Activated B cell treated with CpG ODN at 0.5 μM for 24 hours (primary cell): ENCODE measurements at regions not wholly inside any gene's neighbourhood (a gene's known extent, or its start where the extent isn't known, plus 50 kb on each side); places are given as distances from the start of the nearest gene placed in this dataset.

ENCODE experiments used
- ATAC-seq: fragments of 200-7000 bp; cut with Tn5 transposase; one replicate; pipeline ENCODE4 v1.10.0; 2021; ENCODE audit warnings: low read depth, mild to moderate bottlenecking, moderate library complexity
- CTCF ChIA-PET: fragments of 350-600 bp; sonication (Branson Sonifier 250); formaldehyde crosslinking; loops from one replicate; lab custom pipeline; 2021; ENCODE audit warnings: antibody characterized with exemption; lab: Charles Lee
- POLR2A ChIA-PET: fragments of 350-600 bp; sonication (Branson Sonifier 250); formaldehyde crosslinking; loops from one replicate; lab custom pipeline; 2021; ENCODE audit warnings: antibody characterized with exemption; lab: Charles Lee
- DNase-seq: peaks from one replicate; pipeline ENCODE4 v3.0.0; 2022
- H3K27ac Mint-ChIP-seq: one replicate; pipeline ENCODE4 v1.8.0; 2020; ENCODE audit warnings: mixed read lengths
- H3K27me3 Mint-ChIP-seq: one replicate; pipeline ENCODE4 v1.8.0; 2021; ENCODE audit warnings: mixed read lengths
- H3K36me3 Mint-ChIP-seq: one replicate; pipeline ENCODE4 v1.8.0; 2021; ENCODE audit warnings: low read depth, mixed read lengths
- H3K4me1 Mint-ChIP-seq: one replicate; pipeline ENCODE4 v1.8.0; 2021; ENCODE audit warnings: mixed read lengths
- H3K4me3 Mint-ChIP-seq: one replicate; pipeline ENCODE4 v1.8.0; 2020; ENCODE audit warnings: mild to moderate bottlenecking, mixed read lengths
- H3K9me3 Mint-ChIP-seq: one replicate; pipeline ENCODE4 v1.8.0; 2020; ENCODE audit warnings: mixed read lengths
- CTCF ChIP-seq: fragments of 200-600 bp; IDR thresholded peaks from one replicate; pipeline ENCODE4 v1.8.0; 2022; ENCODE audit warnings: antibody characterized with exemption, mild to moderate bottlenecking
- intact Hi-C: fragments of 100-400 bp; cut with micrococcal nuclease; formaldehyde crosslinking; loops from one replicate; pipeline ENCODE4 v1.15.1; 2024

GRCh38 chr9:92165484-92165883 is 50.3 kb upstream of the SPTLC1 start:
- DNase-seq (no peak), ATAC-seq (no peak)
- H3K27me3 Mint-ChIP-seq: peaks cover 14% of the 10 kb centered on the region
- no peaks in the 10 kb centered on the region for H3K4me1 Mint-ChIP-seq
- POLR2A ChIA-PET: no interaction called here
- intact Hi-C loops: no loop called here
- peaks cover 16% of the 10 kb centered on the region for H3K9me3 Mint-ChIP-seq
- no peak overlapping the region for H3K4me3 Mint-ChIP-seq
- TF ChIP-seq CTCF: no peak
- H3K36me3 Mint-ChIP-seq: no peaks in the 10 kb centered on the region
- CTCF ChIA-PET: no interaction called here
- H3K27ac Mint-ChIP-seq: no peak overlapping the region
